Activated naive CD8-positive, alpha-beta T cell treated with anti-CD3 and anti-CD28 coated beads, Interleukin-2, amount 10 ng/mL, durations not matched to agents 7 days and 5 days (primary cell): ENCODE measurements at regions not wholly inside any gene's neighbourhood (a gene's known extent, or its start where the extent isn't known, plus 50 kb on each side); places are given as distances from the start of the nearest gene placed in this dataset.

ENCODE experiments used
- ATAC-seq: fragments of 150-1000 bp; cut with Tn5 transposase; one replicate; pipeline ENCODE4 v1.10.0; 2021; ENCODE audit warnings: low read depth, moderate library complexity
- POLR2A ChIA-PET: fragments of 350-600 bp; sonication (Branson Sonifier 250); formaldehyde crosslinking; loops from one replicate; lab custom pipeline; 2021; ENCODE audit warnings: antibody characterized with exemption; lab: Charles Lee
- DNase-seq: peaks from one replicate; pipeline ENCODE4 v3.0.0; 2021
- H3K27ac Mint-ChIP-seq: one replicate; pipeline ENCODE4 v1.8.0; 2022; ENCODE audit warnings: mild to moderate bottlenecking, mixed read lengths
- H3K27me3 Mint-ChIP-seq: one replicate; pipeline ENCODE4 v1.8.0; 2022; ENCODE audit warnings: mild to moderate bottlenecking, moderate library complexity, mixed read lengths
- H3K36me3 Mint-ChIP-seq: one replicate; pipeline ENCODE4 v1.8.0; 2021; ENCODE audit warnings: mild to moderate bottlenecking, mixed read lengths
- H3K4me1 Mint-ChIP-seq: one replicate; pipeline ENCODE4 v1.8.0; 2021; ENCODE audit warnings: mixed read lengths
- H3K4me3 Mint-ChIP-seq: one replicate; pipeline ENCODE4 v1.8.0; 2022; ENCODE audit warnings: mild to moderate bottlenecking, moderate library complexity, mixed read lengths
- H3K9me3 Mint-ChIP-seq: one replicate; pipeline ENCODE4 v1.8.0; 2021; ENCODE audit warnings: mixed read lengths

GRCh38 chr13:99819967-99820366, 151.6 kb downstream of the ZIC5 start:
- ATAC-seq (no peak), DNase-seq (no peak)
- Mint-ChIP-seq H3K27ac (no peak overlapping the region), H3K36me3 (peaks cover 1% of the 10 kb centered on the region), H3K27me3 (no peaks in the 10 kb centered on the region), H3K4me1 (peaks cover 13% of the 10 kb centered on the region), H3K9me3 (no peaks in the 10 kb centered on the region), H3K4me3 (no peak overlapping the region)
- POLR2A ChIA-PET = no interaction called here

DNA sequence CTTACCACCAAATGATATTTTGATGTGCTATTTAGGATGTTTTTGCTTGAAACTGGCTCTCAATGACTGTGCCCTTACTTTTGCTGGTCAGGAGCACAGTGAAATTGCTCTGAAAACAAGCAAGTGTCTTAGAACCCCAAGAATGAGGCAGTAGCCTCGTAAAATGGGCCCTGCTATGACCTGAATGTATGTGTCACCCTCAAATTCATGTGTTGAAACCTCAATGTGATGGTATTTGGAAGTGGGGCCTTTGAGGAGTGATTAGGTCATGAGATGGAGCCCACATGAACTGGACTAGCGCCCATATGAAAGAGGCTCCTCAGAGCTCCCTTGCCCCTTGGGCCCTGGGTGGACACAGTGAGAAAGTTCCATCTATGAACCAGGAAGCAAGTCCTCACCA, 155.2 kb downstream of the ZIC5 start:
- Mint-ChIP-seq H3K36me3 (peaks cover 1% of the 10 kb centered on the region), H3K4me3 (no peak overlapping the region), H3K9me3 (no peaks in the 10 kb centered on the region), H3K27me3 (no peaks in the 10 kb centered on the region), H3K4me1 (peaks cover 13% of the 10 kb centered on the region), H3K27ac (no peak overlapping the region)
- ATAC-seq (no peak), DNase-seq (no peak)
- POLR2A ChIA-PET = no interaction called here

DNA sequence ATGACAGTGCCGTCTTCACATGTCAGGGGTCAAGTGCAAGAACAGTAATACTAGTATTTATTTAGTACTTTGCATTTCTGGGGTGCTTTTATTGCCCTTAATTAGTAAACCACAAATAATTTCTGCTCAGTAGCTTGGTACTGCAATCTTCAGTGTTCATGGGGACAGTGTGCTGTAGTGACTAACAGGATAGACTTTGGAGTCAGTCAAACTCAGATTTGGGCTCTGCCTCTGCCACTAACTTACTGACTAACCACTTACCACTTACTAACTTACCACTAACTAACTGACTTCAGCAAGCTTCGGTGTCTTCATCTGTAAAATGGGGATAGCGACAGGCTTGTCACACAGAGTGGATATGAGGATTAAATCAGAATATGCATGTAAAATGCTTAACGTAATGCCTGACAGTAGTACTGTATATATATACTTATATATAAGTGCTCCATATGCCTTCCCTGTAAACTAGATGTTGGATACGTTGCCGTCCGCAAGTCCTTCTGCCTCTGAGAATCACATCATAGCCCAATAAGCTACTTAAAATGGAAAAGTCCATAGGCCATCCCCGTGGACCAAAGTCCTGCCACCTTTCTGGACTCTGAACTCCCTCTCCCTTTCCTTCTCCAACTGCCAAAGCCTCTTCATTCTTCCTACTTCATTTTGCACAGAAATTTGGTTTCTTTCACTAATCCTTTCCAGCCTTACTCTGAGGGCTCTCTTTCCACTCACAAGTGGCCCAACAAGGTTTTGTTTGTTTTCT, 158.1 kb downstream of the ZIC5 start:
- ATAC-seq (no peak), DNase-seq (no peak)
- no peaks in the 10 kb centered on the region for H3K36me3 Mint-ChIP-seq
- H3K4me3 Mint-ChIP-seq = no peak overlapping the region
- no peaks in the 10 kb centered on the region for H3K27me3 Mint-ChIP-seq
- POLR2A ChIA-PET = no interaction called here
- H3K9me3 Mint-ChIP-seq = no peaks in the 10 kb centered on the region
- H3K4me1 Mint-ChIP-seq = peaks cover 13% of the 10 kb centered on the region
- no peak overlapping the region for H3K27ac Mint-ChIP-seq

DNA sequence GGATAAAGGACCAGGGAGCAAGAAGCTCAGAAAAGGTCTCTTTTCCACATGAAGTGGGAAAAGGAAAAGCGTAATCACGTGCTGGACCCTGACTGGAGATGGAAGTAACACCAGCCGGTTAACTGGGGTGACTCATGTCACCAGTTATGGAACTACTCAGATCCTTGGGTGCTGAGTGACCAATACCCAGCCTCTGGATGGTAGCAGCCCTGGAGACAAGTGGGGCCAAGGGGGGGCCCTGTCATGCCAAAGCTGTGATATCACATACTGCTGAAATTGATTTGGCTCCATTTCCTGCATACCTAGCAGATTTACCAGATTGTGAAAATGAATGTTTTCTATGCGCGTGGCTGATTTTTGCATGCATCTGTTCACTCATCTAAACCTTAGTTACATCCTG, 158.9 kb downstream of the ZIC5 start:
- Mint-ChIP-seq H3K4me3 (no peak overlapping the region), H3K27ac (no peak overlapping the region), H3K27me3 (no peaks in the 10 kb centered on the region), H3K9me3 (no peaks in the 10 kb centered on the region), H3K4me1 (peaks cover 5% of the 10 kb centered on the region), H3K36me3 (no peaks in the 10 kb centered on the region)
- POLR2A ChIA-PET = no interaction called here
- no peak for DNase-seq
- no peak for ATAC-seq

- H3K9me3 Mint-ChIP-seq = no peaks in the 10 kb centered on the region
- H3K4me3 Mint-ChIP-seq = no peak overlapping the region
- no peaks in the 10 kb centered on the region for H3K4me1 Mint-ChIP-seq
- H3K27ac Mint-ChIP-seq = no peak overlapping the region
- POLR2A ChIA-PET = no interaction called here
- no peaks in the 10 kb centered on the region for H3K36me3 Mint-ChIP-seq
- DNase-seq (no peak), ATAC-seq (no peak)
- no peaks in the 10 kb centered on the region for H3K27me3 Mint-ChIP-seq
Observed at GRCh38 chr13:99811067-99811700, 160.4 kb downstream of the ZIC5 start.

DNA sequence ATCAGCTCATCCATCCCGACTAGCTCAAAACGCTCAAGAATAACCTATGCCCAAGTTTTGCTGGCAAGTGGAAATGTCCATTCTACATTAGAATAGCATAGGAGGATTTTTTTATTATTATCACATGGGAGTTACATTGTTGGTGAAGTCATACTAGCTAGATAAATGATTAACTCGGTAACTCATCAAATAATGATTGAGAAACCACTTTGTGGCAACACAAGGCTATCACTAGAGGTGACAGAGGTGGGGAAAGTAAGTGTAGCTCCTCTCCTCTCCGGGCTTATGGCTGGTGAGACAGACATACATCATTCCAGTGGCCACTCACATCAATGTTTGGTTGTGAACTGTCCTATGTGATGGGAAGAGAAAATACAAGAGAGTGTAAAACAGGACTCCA, 161.6 kb downstream of the ZIC5 start:
- Mint-ChIP-seq H3K9me3 (no peaks in the 10 kb centered on the region), H3K27me3 (no peaks in the 10 kb centered on the region), H3K36me3 (no peaks in the 10 kb centered on the region), H3K4me1 (no peaks in the 10 kb centered on the region), H3K27ac (no peak overlapping the region), H3K4me3 (no peak overlapping the region)
- ATAC-seq = no peak
- POLR2A ChIA-PET = no interaction called here
- DNase-seq = no peak

- no peak overlapping the region for H3K27ac Mint-ChIP-seq
- H3K4me3 Mint-ChIP-seq = no peak overlapping the region
- H3K27me3 Mint-ChIP-seq = no peaks in the 10 kb centered on the region
- no peaks in the 10 kb centered on the region for H3K36me3 Mint-ChIP-seq
- POLR2A ChIA-PET = no interaction called here
- no peaks in the 10 kb centered on the region for H3K4me1 Mint-ChIP-seq
- ATAC-seq = no peak
- no peaks in the 10 kb centered on the region for H3K9me3 Mint-ChIP-seq
- DNase-seq = no peak
Observed at GRCh38 chr13:99809496-99809895, 162.1 kb downstream of the ZIC5 start.

GRCh38 chr13:99808786-99809185, 162.8 kb downstream of the ZIC5 start:
- H3K4me3 Mint-ChIP-seq = no peak overlapping the region
- no peak overlapping the region for H3K27ac Mint-ChIP-seq
- no peaks in the 10 kb centered on the region for H3K27me3 Mint-ChIP-seq
- DNase-seq (no peak), ATAC-seq (no peak)
- H3K9me3 Mint-ChIP-seq = no peaks in the 10 kb centered on the region
- POLR2A ChIA-PET = no interaction called here
- H3K4me1 Mint-ChIP-seq = no peaks in the 10 kb centered on the region
- no peaks in the 10 kb centered on the region for H3K36me3 Mint-ChIP-seq

- Mint-ChIP-seq H3K9me3 (no peaks in the 10 kb centered on the region), H3K4me3 (no peak overlapping the region), H3K36me3 (no peaks in the 10 kb centered on the region), H3K4me1 (no peaks in the 10 kb centered on the region), H3K27ac (no peak overlapping the region), H3K27me3 (no peaks in the 10 kb centered on the region)
- POLR2A ChIA-PET = no interaction called here
- DNase-seq = no peak
- no peak for ATAC-seq
Observed at GRCh38 chr13:99806671-99807070, 164.9 kb downstream of the ZIC5 start.

GRCh38 chr13:99805361-99805760, 166.2 kb downstream of the ZIC5 start:
- DNase-seq = no peak
- no peaks in the 10 kb centered on the region for H3K4me1 Mint-ChIP-seq
- POLR2A ChIA-PET = no interaction called here
- ATAC-seq = no peak
- H3K4me3 Mint-ChIP-seq = no peak overlapping the region
- no peaks in the 10 kb centered on the region for H3K9me3 Mint-ChIP-seq
- H3K27me3 Mint-ChIP-seq = no peaks in the 10 kb centered on the region
- H3K36me3 Mint-ChIP-seq = no peaks in the 10 kb centered on the region
- H3K27ac Mint-ChIP-seq = no peak overlapping the region

- Mint-ChIP-seq H3K27ac (no peak overlapping the region), H3K36me3 (no peaks in the 10 kb centered on the region), H3K4me3 (no peak overlapping the region), H3K4me1 (no peaks in the 10 kb centered on the region), H3K27me3 (no peaks in the 10 kb centered on the region), H3K9me3 (no peaks in the 10 kb centered on the region)
- POLR2A ChIA-PET = no interaction called here
- DNase-seq (no peak), ATAC-seq (no peak)
Observed at GRCh38 chr13:99803141-99803540, 168.4 kb downstream of the ZIC5 start.

- no peak overlapping the region for H3K4me3 Mint-ChIP-seq
- no peaks in the 10 kb centered on the region for H3K27me3 Mint-ChIP-seq
- no peaks in the 10 kb centered on the region for H3K4me1 Mint-ChIP-seq
- H3K27ac Mint-ChIP-seq = no peak overlapping the region
- H3K36me3 Mint-ChIP-seq = no peaks in the 10 kb centered on the region
- DNase-seq (no peak), ATAC-seq (no peak)
- no peaks in the 10 kb centered on the region for H3K9me3 Mint-ChIP-seq
- POLR2A ChIA-PET = no interaction called here
Observed at GRCh38 chr13:99802416-99802815, 169.2 kb downstream of the ZIC5 start.

DNA sequence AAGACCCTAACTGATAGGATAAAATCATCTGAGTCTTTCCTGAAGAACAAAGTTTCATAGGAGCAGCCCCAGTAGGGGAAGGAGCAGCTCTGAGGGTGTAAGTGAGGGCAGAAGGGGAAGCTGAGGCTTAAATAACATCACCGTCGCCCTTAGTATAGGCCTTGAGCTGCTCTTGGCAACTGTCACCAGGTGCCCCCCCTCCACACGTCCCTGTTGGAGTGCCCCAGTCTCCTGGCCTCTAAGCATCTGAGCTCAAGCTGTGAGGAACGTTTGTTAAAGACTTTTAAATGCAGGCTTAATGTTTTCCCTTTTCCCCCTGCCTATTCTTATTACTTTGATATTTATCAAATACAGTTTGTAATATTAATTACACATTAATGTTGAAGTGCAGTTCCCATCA, 170.6 kb downstream of the ZIC5 start:
- ATAC-seq (no peak), DNase-seq (no peak)
- POLR2A ChIA-PET = no interaction called here
- no peak overlapping the region for H3K27ac Mint-ChIP-seq
- H3K4me3 Mint-ChIP-seq = no peak overlapping the region
- H3K4me1 Mint-ChIP-seq = no peaks in the 10 kb centered on the region
- H3K9me3 Mint-ChIP-seq = no peaks in the 10 kb centered on the region
- H3K27me3 Mint-ChIP-seq = no peaks in the 10 kb centered on the region
- no peaks in the 10 kb centered on the region for H3K36me3 Mint-ChIP-seq

- Mint-ChIP-seq H3K27ac (no peak overlapping the region), H3K4me3 (no peak overlapping the region), H3K27me3 (no peaks in the 10 kb centered on the region), H3K4me1 (no peaks in the 10 kb centered on the region), H3K9me3 (no peaks in the 10 kb centered on the region), H3K36me3 (no peaks in the 10 kb centered on the region)
- no peak for DNase-seq
- no peak for ATAC-seq
- POLR2A ChIA-PET = no interaction called here
Observed at GRCh38 chr13:99800011-99800410, 171.6 kb downstream of the ZIC5 start.
